ENCODE measurements at regions not wholly inside any gene's neighbourhood (a gene's known extent, or its start where the extent isn't known, plus 50 kb on each side); places are given as distances from the start of the nearest gene placed in this dataset.

GRCh38 chr1:234989479-234990327 is 138.9 kb downstream of the TOMM20 start:
- DNase-seq (ENCODE audit: low spot score) = no peak

GRCh38 chr1:234989019-234989418 is 139.6 kb downstream of the TOMM20 start:
- no peak for DNase-seq (ENCODE audit: low spot score)

- DNase-seq (ENCODE audit: low spot score) = no peak
Measured at GRCh38 chr1:234988536-234988935, 140.1 kb downstream of the TOMM20 start.

DNA sequence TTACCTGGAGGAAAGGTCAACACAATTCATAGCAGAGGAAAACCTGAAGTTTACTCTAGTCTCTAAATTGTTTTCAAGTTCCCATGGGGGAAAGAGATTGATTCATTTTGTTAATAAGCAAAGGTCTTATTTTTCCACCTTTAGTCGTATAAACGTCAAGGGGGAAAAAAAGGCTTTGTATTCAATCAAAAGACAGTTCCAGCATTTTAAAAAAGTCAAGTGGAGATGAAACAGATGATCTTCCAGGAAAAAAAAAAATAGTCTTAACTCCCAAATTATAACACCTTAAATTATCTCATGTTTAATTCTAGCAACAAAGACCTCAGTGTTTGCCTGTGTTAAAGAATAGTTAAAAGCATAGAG is 140.5 kb downstream of the TOMM20 start:
- no peak for DNase-seq (ENCODE audit: low spot score)

DNA sequence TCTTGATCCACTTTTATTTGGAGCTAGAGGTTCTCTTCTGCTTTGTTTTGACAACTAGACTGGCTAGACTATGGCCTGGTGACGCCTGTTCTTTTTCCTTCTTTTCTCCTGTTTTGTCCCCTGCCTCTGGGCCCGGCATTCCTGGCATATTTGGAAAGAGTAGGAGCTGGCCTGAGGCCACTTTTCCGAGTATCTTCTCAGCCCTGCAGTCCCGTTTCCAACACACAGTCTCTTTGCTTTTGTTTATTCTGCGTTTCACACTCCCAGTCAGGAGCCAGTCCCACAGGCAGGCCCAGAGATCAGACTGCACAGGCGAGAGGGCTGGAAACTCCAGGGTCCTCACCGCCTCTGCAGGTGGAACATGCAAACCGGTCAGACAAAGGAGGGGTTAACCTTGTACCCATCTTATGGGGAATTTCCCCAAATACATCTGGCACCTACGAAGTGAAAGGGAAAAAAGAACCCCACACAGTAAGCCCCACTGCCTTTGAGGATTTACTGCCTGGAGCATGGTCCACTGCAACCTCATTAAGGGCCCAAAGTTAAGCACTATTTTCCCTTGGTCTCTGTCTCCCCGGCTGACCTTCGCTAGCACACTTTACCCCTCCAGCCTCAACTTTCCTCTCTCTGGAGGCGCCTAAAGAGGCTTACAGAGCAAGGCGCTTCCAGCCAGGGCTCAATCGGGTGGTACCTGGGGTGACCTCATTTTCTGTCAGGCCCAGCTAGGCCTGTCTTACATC is 141.1 kb downstream of the TOMM20 start:
- DNase-seq (ENCODE audit: low spot score) = peak; percentile 39

GRCh38 chr1:234986750-234987414 is 141.8 kb downstream of the TOMM20 start:
- DNase-seq (ENCODE audit: low spot score) = no peak

- no peak for DNase-seq (ENCODE audit: low spot score)
Measured at GRCh38 chr1:234985516-234986294, 142.9 kb downstream of the TOMM20 start.

DNA sequence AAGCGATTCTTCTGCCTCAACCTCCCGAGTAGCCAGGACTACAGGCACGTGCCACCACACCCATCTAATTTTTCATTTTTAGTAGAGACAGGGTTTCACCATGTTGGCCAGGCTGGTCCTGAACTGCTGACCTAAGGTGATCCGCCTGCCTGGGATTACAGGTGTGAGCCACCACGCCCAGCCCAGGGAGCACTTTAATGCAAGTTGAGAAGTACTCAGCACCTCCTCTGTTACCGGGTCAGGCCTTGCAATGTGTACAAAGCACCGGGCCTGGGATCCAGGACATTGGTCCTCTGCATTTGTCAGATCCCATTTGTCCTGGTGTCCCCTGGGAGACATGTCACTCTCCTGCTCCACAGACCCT is 143.6 kb downstream of the TOMM20 start:
- DNase-seq (ENCODE audit: low spot score) = no peak

GRCh38 chr1:234983564-234984238 is 144.9 kb downstream of the TOMM20 start:
- no peak for DNase-seq (ENCODE audit: low spot score)

DNA sequence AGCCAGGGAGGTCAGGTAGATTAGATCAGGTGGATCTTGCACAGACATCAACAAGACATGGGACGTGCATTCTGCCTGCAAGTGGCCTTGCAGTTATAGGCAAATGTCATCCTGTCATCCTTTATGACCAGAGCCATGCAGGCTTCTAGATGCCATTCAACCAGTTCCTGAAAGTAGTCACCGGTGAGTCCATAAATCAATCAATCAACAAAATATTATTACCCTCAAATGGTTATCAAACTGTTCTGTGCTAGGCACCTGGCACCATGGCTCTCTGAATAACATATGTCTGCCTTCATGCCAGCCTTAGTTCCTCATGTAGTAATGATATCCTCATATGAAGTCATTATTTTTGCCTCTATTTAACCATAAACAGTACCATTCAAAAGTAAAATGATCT is 146.9 kb downstream of the TOMM20 start:
- DNase-seq (ENCODE audit: low spot score) = no peak

DNA sequence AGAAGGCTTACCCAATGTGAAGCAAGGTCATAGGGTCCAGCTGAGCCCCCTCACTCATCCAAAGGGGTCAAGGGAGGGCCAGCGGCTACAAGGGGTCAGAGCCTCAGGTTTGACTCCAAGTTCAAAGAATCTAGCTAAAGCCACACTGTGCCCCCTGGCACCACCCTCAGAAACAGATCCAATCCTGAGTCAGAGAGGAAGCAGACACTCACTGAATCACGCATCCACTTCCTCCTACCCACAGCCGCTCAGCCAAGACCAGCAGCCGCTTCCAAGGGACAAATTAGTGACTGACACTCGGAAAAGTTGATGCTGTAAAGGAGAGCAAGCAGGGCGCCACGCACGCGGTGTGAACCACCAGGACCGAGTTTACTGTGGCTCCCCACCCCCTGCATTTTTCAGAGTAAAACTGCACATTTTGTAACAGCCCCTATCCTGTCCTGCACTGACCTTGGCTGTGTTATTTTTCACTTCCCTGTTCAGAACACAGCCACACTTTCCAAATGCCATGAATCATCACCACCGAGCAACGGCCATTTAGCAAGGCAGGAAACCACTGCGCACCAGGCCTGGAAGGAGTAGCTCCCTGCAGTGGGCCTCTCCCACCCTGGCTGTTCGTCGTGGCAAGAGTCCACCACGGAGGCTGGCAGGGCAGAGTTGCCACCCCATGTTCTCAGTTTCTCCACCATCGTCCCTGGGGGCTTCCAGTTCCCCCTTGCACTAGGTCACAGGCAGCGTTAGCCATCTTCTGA is 147.8 kb downstream of the TOMM20 start:
- peak; percentile 64 for DNase-seq (ENCODE audit: low spot score)

- DNase-seq (ENCODE audit: low spot score) = no peak
Measured at GRCh38 chr1:234980291-234980644, 148.4 kb downstream of the TOMM20 start.

DNA sequence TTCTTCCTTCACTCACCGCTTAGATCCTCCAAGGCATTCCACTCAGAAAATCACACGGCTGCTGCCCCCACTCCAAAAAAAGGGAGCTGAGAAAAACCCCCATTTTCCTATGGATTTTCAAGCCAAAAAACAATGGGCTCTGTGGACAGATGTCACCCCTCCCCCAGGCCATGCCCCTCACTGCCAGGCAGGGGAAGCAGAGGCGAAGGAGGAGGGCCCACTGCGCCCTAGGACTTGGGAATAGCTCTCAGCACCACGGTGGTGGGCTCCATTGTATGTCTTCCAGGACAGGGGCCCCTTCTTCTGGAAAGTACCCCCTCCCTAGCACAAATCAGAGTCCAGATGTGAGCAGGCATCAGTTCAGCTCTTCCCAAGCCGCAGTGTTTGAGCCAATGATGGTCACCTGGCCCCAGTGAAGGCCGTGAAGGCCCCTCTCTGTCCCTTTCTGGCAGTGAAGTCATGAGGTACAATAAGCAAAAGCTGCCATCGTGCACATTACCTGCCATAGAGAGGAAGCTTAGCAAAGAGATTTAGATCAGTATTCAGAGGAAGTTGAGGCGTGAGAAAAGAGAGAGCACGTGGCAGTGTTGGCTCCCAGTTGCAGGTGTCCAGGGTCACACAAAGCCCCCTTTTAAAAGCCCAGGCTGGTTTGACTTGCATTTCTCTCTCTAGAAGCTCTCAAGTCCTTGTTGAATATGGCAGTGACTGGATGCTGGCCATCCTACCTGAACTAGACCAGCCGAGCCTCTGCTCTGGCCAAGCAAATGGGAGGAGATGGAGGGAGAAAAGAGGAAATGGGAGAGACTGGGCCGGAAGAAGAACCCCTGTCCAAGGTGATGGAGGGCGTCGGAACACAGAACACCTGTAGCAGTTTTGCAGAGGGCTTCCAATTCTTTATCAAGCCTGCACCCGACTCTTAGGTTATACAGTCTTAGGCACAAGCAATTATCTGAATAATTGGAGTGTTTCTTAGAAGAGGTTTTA is 149.0 kb downstream of the TOMM20 start:
- DNase-seq (ENCODE audit: low spot score) = no peak

- DNase-seq (ENCODE audit: low spot score) = peak; percentile 53
Measured at GRCh38 chr1:234978397-234979295, 150.0 kb downstream of the TOMM20 start.

DNA sequence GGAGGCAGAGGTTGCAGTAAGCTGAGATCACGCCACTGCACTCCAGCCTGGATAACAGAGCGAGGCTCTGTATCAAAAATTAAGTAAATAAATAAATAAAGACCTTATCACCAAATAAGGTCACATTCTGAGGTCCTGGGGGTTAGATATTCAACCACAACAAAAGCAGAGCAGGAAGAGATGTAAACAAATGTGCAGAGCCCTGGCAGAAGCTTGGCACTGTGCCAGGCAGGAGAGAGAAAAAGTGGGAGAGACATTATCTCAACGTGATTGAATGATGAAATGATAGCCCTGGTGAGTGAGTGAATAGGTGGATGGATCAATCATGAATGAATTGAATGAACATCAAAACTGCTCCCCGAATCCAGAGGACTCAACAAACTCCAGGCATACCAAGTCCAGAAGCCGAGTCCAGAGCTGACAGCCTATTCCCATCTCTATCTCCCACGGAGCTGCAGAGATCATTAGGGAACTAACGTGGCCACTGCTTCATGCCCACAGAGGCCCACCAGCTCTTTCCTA is 150.7 kb downstream of the TOMM20 start:
- no peak for DNase-seq (ENCODE audit: low spot score)

DNA sequence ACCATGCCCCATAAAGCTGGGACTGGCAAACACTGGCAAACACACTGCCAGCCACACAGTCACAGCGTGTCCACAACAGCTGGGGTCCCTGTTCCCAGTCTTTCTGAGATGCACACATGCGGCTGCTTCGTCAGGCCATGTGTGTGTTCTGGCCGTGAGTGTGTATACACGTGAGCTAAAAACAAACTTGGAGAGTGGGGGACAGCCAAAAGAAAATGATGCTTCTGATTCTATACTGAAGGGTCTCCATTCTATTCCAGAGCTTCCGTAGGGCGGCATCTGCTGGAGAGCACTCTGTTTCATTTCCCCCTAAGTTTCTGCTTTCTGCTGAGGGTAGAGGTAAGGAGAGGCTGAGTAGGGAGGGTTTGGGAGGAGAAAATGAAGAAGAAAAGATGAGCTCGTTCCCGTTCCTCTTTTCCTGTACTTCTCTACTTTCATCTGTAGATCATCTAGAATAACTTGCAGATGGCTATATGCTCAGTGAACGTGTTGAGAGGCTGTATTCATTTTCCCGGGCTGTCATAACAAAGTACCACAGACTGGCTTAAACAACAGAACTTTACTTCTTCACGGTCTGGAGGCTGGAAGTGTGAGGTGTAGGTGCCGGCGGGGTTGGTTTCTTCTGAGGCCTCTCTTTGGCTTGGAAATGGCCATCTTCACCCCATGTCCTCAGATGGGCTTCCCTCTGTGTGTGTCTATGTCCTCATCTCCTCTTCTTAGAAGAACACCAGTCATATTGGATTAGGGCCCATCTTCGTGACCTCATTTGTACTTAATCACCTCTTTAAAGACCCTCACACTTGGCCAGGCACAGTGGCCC is 151.6 kb downstream of the TOMM20 start:
- DNase-seq (ENCODE audit: low spot score) = no peak

All from germinal center (tissue), 1 donor.